ENCODE measurements at regions not wholly inside any gene's neighbourhood (a gene's known extent, or its start where the extent isn't known, plus 50 kb on each side); places are given as distances from the start of the nearest gene placed in this dataset.

DNA sequence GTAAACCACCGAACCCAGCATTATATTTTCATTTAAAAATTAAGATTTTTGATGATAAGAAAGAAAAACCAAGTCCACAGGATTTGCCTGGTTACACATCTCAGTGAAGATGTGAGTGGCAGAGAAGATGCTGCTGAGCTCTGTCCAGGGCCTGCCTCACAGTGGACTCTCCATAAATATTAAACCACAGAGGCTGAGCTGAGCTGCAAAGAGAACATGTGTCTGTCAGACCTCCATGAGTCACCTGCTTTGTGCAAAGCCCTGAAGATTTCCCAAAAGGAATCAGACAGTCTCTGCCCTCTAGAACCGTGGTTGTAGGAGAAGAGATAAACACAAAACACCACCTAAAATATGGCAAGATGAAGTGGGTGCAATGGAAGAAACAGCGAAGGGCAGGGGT is 127.2 kb upstream of the TSC22D1 start:
- TF ChIP-seq, protein P1, sequence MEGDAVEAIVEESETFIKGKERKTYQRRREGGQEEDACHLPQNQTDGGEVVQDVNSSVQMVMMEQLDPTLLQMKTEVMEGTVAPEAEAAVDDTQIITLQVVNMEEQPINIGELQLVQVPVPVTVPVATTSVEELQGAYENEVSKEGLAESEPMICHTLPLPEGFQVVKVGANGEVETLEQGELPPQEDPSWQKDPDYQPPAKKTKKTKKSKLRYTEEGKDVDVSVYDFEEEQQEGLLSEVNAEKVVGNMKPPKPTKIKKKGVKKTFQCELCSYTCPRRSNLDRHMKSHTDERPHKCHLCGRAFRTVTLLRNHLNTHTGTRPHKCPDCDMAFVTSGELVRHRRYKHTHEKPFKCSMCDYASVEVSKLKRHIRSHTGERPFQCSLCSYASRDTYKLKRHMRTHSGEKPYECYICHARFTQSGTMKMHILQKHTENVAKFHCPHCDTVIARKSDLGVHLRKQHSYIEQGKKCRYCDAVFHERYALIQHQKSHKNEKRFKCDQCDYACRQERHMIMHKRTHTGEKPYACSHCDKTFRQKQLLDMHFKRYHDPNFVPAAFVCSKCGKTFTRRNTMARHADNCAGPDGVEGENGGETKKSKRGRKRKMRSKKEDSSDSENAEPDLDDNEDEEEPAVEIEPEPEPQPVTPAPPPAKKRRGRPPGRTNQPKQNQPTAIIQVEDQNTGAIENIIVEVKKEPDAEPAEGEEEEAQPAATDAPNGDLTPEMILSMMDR (IDR thresholded peaks at IDR 0.05; ENCODE audit: borderline replicate concordance, control extremely low read depth, extremely low read depth, insufficient read depth, missing control alignments) = no peak
- in situ Hi-C loops (cut with MboI; ENCODE audit: low sequenced_read_pairs, unreplicated experiment) = no loop called here
- no peak for DNase-seq (ENCODE audit: low spot score)

- no peak for DNase-seq (ENCODE audit: low spot score)
- TF ChIP-seq, protein P1 (IDR thresholded peaks at IDR 0.05; ENCODE audit: borderline replicate concordance, control extremely low read depth, extremely low read depth, insufficient read depth, missing control alignments) = no peak
- in situ Hi-C loops (cut with MboI; ENCODE audit: low sequenced_read_pairs, unreplicated experiment) = no loop called here
Observed at GRCh38 chr13:44698066-44698465, 121.9 kb upstream of the TSC22D1 start.

DNA sequence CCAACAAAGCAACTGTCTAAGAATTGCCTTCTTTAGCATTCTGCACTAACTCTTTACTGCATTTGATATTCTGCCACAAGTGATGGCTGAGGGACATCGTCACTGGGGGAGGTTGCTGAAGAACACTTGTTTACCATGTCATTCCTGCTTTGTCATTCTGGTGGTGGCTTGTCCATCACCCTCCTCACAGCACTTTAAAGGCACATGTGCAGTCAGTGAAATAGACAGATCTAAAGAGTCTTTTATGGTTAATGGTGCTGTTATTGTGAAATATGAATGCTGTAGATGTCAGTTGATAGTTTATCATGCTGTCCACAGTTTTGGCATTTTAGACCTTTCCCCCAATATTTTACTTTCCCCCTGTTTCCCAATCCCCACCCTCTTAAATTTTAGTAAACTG is 120.9 kb upstream of the TSC22D1 start:
- TF ChIP-seq, protein P1 (IDR thresholded peaks at IDR 0.05; ENCODE audit: borderline replicate concordance, control extremely low read depth, extremely low read depth, insufficient read depth, missing control alignments) = no peak
- no peak for DNase-seq (ENCODE audit: low spot score)
- in situ Hi-C loops (cut with MboI; ENCODE audit: low sequenced_read_pairs, unreplicated experiment) = no loop called here

- in situ Hi-C loops (cut with MboI; ENCODE audit: low sequenced_read_pairs, unreplicated experiment) = no loop called here
- TF ChIP-seq, protein P1 (IDR thresholded peaks at IDR 0.05; ENCODE audit: borderline replicate concordance, control extremely low read depth, extremely low read depth, insufficient read depth, missing control alignments) = no peak
- no peak for DNase-seq (ENCODE audit: low spot score)
Observed at GRCh38 chr13:44695520-44695919, 119.4 kb upstream of the TSC22D1 start.

DNA sequence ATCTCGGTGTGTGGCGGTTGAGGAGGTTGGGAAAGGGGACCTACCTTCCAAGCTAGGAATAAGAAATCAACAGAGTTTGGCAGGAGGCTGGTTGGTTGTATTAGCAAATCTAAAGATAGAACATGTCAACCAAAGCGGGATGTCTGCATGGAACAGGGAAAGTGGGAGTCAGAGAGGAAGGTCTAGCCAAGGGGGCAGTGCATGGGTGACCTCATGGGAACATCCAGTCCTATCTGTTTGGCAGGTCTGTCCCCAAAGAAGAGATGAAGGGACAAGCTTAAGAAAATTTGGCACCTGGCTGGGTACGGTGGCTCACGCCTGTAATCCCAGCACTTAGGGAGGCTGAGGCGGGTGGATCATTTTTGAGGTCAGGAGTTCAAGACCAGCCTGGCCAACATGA is 118.7 kb upstream of the TSC22D1 start:
- no peak for DNase-seq (ENCODE audit: low spot score)
- in situ Hi-C loops (cut with MboI; ENCODE audit: low sequenced_read_pairs, unreplicated experiment) = no loop called here
- TF ChIP-seq, protein P1 (IDR thresholded peaks at IDR 0.05; ENCODE audit: borderline replicate concordance, control extremely low read depth, extremely low read depth, insufficient read depth, missing control alignments) = no peak

- in situ Hi-C loops (cut with MboI; ENCODE audit: low sequenced_read_pairs, unreplicated experiment) = no loop called here
Observed at GRCh38 chr13:44694291-44694690, 118.2 kb upstream of the TSC22D1 start.

More at GRCh38 chr13:44694291-44694690, 118.2 kb upstream of the TSC22D1 start:
- no peak for DNase-seq (ENCODE audit: low spot score)
- TF ChIP-seq, protein P1 (IDR thresholded peaks at IDR 0.05; ENCODE audit: borderline replicate concordance, control extremely low read depth, extremely low read depth, insufficient read depth, missing control alignments) = no peak

Measured in GM13976 (cell line).